Neural progenitor cell (in vitro differentiated cells): ENCODE measurements at regions not wholly inside any gene's neighbourhood (a gene's known extent, or its start where the extent isn't known, plus 50 kb on each side); places are given as distances from the start of the nearest gene placed in this dataset.

Experiments used
- DNase-seq: peaks from one replicate; pipeline ENCODE4 v3.0.0-alpha.2; 2016; ENCODE audit warnings: low spot score
- H2AFZ ChIP-seq: fragments of 200-600 bp; sonication (generic); replicated peaks from 2 replicates; pipeline ENCODE4 v1.6.1; 2016; ENCODE audit warnings: antibody characterized with exemption
- H3F3A ChIP-seq: fragments of 200-600 bp; sonication (generic); 2 replicates; pipeline ENCODE4 v1.6.1; 2016; ENCODE audit warnings: antibody characterized with exemption, low read depth
- H3K27ac ChIP-seq: fragments of 200-600 bp; sonication (generic); 2 replicates; pipeline ENCODE4 v1.5.1; 2016; ENCODE audit warnings: mild to moderate bottlenecking
- H3K27me3 ChIP-seq: fragments of 200-600 bp; sonication (generic); 2 replicates; pipeline ENCODE4 v1.6.1; 2016; ENCODE audit warnings: mild to moderate bottlenecking, moderate library complexity
- H3K36me3 ChIP-seq: fragments of 200-600 bp; sonication (generic); 2 replicates; pipeline ENCODE4 v1.5.1; 2016
- H3K4me1 ChIP-seq: fragments of 200-600 bp; sonication (generic); 2 replicates; pipeline ENCODE4 v1.6.1; 2016; ENCODE audit warnings: mixed run types
- H3K4me2 ChIP-seq: fragments of 200-600 bp; sonication (generic); 2 replicates; pipeline ENCODE4 v1.6.1; 2016
- H3K4me3 ChIP-seq: fragments of 200-600 bp; sonication (generic); 2 replicates; pipeline ENCODE4 v1.5.1; 2016
- H3K79me2 ChIP-seq: fragments of 200-600 bp; sonication (generic); 2 replicates; pipeline ENCODE4 v1.6.1; 2016; ENCODE audit warnings: low read depth
- H3K9ac ChIP-seq: fragments of 200-600 bp; sonication (generic); 2 replicates; pipeline ENCODE4 v1.6.1; 2016
- H3K9me3 ChIP-seq: fragments of 200-600 bp; sonication (generic); 2 replicates; pipeline ENCODE4 v1.5.1; 2016; ENCODE audit warnings: low read depth
- H4K20me1 ChIP-seq: fragments of 200-600 bp; sonication (generic); 2 replicates; pipeline ENCODE4 v1.6.1; 2016; ENCODE audit warnings: low read depth
- H3K27ac Mint-ChIP-seq: 3 replicates; pipeline ENCODE4 v1.8.0; 2021; ENCODE audit warnings: mixed read lengths
- H3K27me3 Mint-ChIP-seq: 2 replicates; pipeline ENCODE4 v1.8.0; 2022; ENCODE audit warnings: low read depth, mild to moderate bottlenecking, inconsistent platforms, moderate library complexity, mixed read lengths; ENCODE audit not compliant: insufficient read depth
- H3K36me3 Mint-ChIP-seq: 3 replicates; pipeline ENCODE4 v1.8.0; 2021; ENCODE audit warnings: mixed read lengths
- H3K4me1 Mint-ChIP-seq: 3 replicates; pipeline ENCODE4 v1.8.0; 2021; ENCODE audit warnings: mixed read lengths
- H3K4me3 Mint-ChIP-seq: 3 replicates; pipeline ENCODE4 v1.8.0; 2021; ENCODE audit warnings: mild to moderate bottlenecking, moderate library complexity, mixed read lengths
- H3K9me3 Mint-ChIP-seq: 3 replicates; pipeline ENCODE4 v1.8.0; 2020; ENCODE audit warnings: mixed read lengths
- CTCF ChIP-seq: fragments of 200-600 bp; sonication (generic); IDR thresholded peaks from 2 replicates; pipeline ENCODE4 v1.5.1; 2017; ENCODE audit warnings: antibody characterized with exemption, mild to moderate bottlenecking
- EZH2 ChIP-seq: fragments of 200-600 bp; sonication (generic); IDR thresholded peaks from 2 replicates; pipeline ENCODE4 v1.6.1; 2017; ENCODE audit warnings: antibody characterized with exemption, mild to moderate bottlenecking, moderate library complexity
- EZH2phosphoT487 ChIP-seq: fragments of 200-600 bp; sonication (generic); IDR thresholded peaks from 2 replicates; pipeline ENCODE4 v1.6.1; 2017; ENCODE audit warnings: antibody characterized with exemption

GRCh38 chr7:12865593-12865992, 178.2 kb downstream of the ARL4A start:
- no peaks in the 10 kb centered on the region for H3F3A ChIP-seq
- H3K4me3 ChIP-seq, result no peak overlapping the region
- H3K4me1 Mint-ChIP-seq, result peaks cover 22% of the 10 kb centered on the region
- no peak overlapping the region for H2AFZ ChIP-seq
- no peak overlapping the region for H3K4me3 Mint-ChIP-seq
- H3K27me3 Mint-ChIP-seq, result peaks cover 2% of the 10 kb centered on the region
- no peak overlapping the region for H3K9ac ChIP-seq
- H4K20me1 ChIP-seq, result no peaks in the 10 kb centered on the region
- H3K36me3 Mint-ChIP-seq, result no peaks in the 10 kb centered on the region
- H3K9me3 Mint-ChIP-seq, result peaks cover 8% of the 10 kb centered on the region
- peak overlapping the region; percentile 97 for H3K27ac Mint-ChIP-seq
- no peaks in the 10 kb centered on the region for H3K27me3 ChIP-seq
- H3K4me1 ChIP-seq, result peaks cover 12% of the 10 kb centered on the region
- H3K36me3 ChIP-seq, result no peaks in the 10 kb centered on the region
- TF ChIP-seq EZH2phosphoT487 (no peak), CTCF (no peak), EZH2 (no peak)
- no peak overlapping the region for H3K27ac ChIP-seq
- no peak for DNase-seq
- H3K4me2 ChIP-seq, result peak overlapping the region; percentile 19
- H3K9me3 ChIP-seq, result no peaks in the 10 kb centered on the region
- no peaks in the 10 kb centered on the region for H3K79me2 ChIP-seq

GRCh38 chr7:12866207-12866606, 178.8 kb downstream of the ARL4A start:
- Histone ChIP-seq H3K79me2 (no peaks in the 10 kb centered on the region), H3K27me3 (no peaks in the 10 kb centered on the region), H3F3A (no peaks in the 10 kb centered on the region), H3K9me3 (no peaks in the 10 kb centered on the region), H2AFZ (no peak overlapping the region), H3K4me3 (no peak overlapping the region), H3K36me3 (no peaks in the 10 kb centered on the region), H3K9ac (no peak overlapping the region), H4K20me1 (no peaks in the 10 kb centered on the region), H3K4me2 (peak overlapping the region; percentile 19), H3K4me1 (peaks cover 12% of the 10 kb centered on the region), H3K27ac (no peak overlapping the region)
- peaks cover 2% of the 10 kb centered on the region for H3K27me3 Mint-ChIP-seq
- peaks cover 8% of the 10 kb centered on the region for H3K9me3 Mint-ChIP-seq
- H3K4me3 Mint-ChIP-seq, result no peak overlapping the region
- DNase-seq, result peak; percentile 53
- no peak for TF ChIP-seq EZH2
- peak; percentile 65 for TF ChIP-seq EZH2phosphoT487
- peaks cover 17% of the 10 kb centered on the region for H3K4me1 Mint-ChIP-seq
- H3K27ac Mint-ChIP-seq, result peak overlapping the region; percentile 86
- no peaks in the 10 kb centered on the region for H3K36me3 Mint-ChIP-seq

GRCh38 chr7:12868027-12868426, 180.6 kb downstream of the ARL4A start:
- no peaks in the 10 kb centered on the region for H3K27me3 Mint-ChIP-seq
- no peak overlapping the region for H3K27ac ChIP-seq
- H3K9ac ChIP-seq, result no peak overlapping the region
- DNase-seq, result no peak
- H3K4me3 Mint-ChIP-seq, result no peak overlapping the region
- peaks cover 8% of the 10 kb centered on the region for H3K9me3 Mint-ChIP-seq
- no peaks in the 10 kb centered on the region for H3K36me3 Mint-ChIP-seq
- H2AFZ ChIP-seq, result no peak overlapping the region
- H3K79me2 ChIP-seq, result no peaks in the 10 kb centered on the region
- no peaks in the 10 kb centered on the region for H3K36me3 ChIP-seq
- peaks cover 12% of the 10 kb centered on the region for H3K4me1 ChIP-seq
- H3K9me3 ChIP-seq, result no peaks in the 10 kb centered on the region
- H3K27me3 ChIP-seq, result no peaks in the 10 kb centered on the region
- H3K4me2 ChIP-seq, result no peak overlapping the region
- H3F3A ChIP-seq, result no peaks in the 10 kb centered on the region
- no peak for TF ChIP-seq EZH2phosphoT487
- no peak for TF ChIP-seq EZH2
- no peak for TF ChIP-seq CTCF
- H3K27ac Mint-ChIP-seq, result no peak overlapping the region
- H3K4me3 ChIP-seq, result no peak overlapping the region
- no peaks in the 10 kb centered on the region for H4K20me1 ChIP-seq
- H3K4me1 Mint-ChIP-seq, result peaks cover 15% of the 10 kb centered on the region

GRCh38 chr7:12870219-12870618, 182.8 kb downstream of the ARL4A start:
- Mint-ChIP-seq H3K27me3 (no peaks in the 10 kb centered on the region), H3K4me3 (no peak overlapping the region), H3K9me3 (peaks cover 8% of the 10 kb centered on the region), H3K36me3 (no peaks in the 10 kb centered on the region), H3K27ac (no peak overlapping the region), H3K4me1 (peaks cover 12% of the 10 kb centered on the region)
- no peak overlapping the region for H3K27ac ChIP-seq
- no peaks in the 10 kb centered on the region for H3K79me2 ChIP-seq
- TF ChIP-seq CTCF, result no peak
- no peak for TF ChIP-seq EZH2phosphoT487
- no peak for TF ChIP-seq EZH2
- no peaks in the 10 kb centered on the region for H4K20me1 ChIP-seq
- H3K9ac ChIP-seq, result no peak overlapping the region
- no peaks in the 10 kb centered on the region for H3K27me3 ChIP-seq
- H3K4me3 ChIP-seq, result no peak overlapping the region
- H3K4me2 ChIP-seq, result no peak overlapping the region
- H3K36me3 ChIP-seq, result no peaks in the 10 kb centered on the region
- peaks cover 12% of the 10 kb centered on the region for H3K4me1 ChIP-seq
- no peak overlapping the region for H2AFZ ChIP-seq
- DNase-seq, result no peak
- H3F3A ChIP-seq, result no peaks in the 10 kb centered on the region
- no peaks in the 10 kb centered on the region for H3K9me3 ChIP-seq
